T-helper 1 cell treated with Interleukin-12 subunit alpha and Interleukin-12 subunit beta and Interleukin-4 antibody, amounts not matched to agents 30 μg/mL and 1 μg/mL, for 36 hours (primary cell): ENCODE measurements at regions not wholly inside any gene's neighbourhood (a gene's known extent, or its start where the extent isn't known, plus 50 kb on each side); places are given as distances from the start of the nearest gene placed in this dataset.
A peak's percentile ranks its signal among the peaks of the same experiment; 100 is the strongest.

Experiments
- H3K27ac Mint-ChIP-seq: one replicate; pipeline ENCODE4 v1.8.0; 2021; ENCODE audit warnings: mild to moderate bottlenecking, mixed read lengths
- H3K27me3 Mint-ChIP-seq: one replicate; pipeline ENCODE4 v1.8.0; 2021; ENCODE audit warnings: low read depth, mixed read lengths
- H3K36me3 Mint-ChIP-seq: one replicate; pipeline ENCODE4 v1.8.0; 2021; ENCODE audit warnings: low read depth, mixed read lengths
- H3K4me1 Mint-ChIP-seq: one replicate; pipeline ENCODE4 v1.8.0; 2021; ENCODE audit warnings: low read depth, mixed read lengths
- H3K4me3 Mint-ChIP-seq: one replicate; pipeline ENCODE4 v1.8.0; 2021; ENCODE audit warnings: mild to moderate bottlenecking, moderate library complexity, mixed read lengths
- H3K9me3 Mint-ChIP-seq: one replicate; pipeline ENCODE4 v1.8.0; 2021; ENCODE audit warnings: mixed read lengths

GRCh38 chr6:110033101-110033500 is 55.0 kb downstream of the GPR6 start:
- H3K9me3 Mint-ChIP-seq = no peaks in the 10 kb centered on the region
- H3K27me3 Mint-ChIP-seq = peaks cover 4% of the 10 kb centered on the region
- H3K27ac Mint-ChIP-seq = no peak overlapping the region
- H3K36me3 Mint-ChIP-seq = no peaks in the 10 kb centered on the region
- no peak overlapping the region for H3K4me3 Mint-ChIP-seq
- no peaks in the 10 kb centered on the region for H3K4me1 Mint-ChIP-seq

GRCh38 chr6:110033749-110034666 is 55.9 kb downstream of the GPR6 start:
- H3K36me3 Mint-ChIP-seq = no peaks in the 10 kb centered on the region
- H3K4me3 Mint-ChIP-seq = no peak overlapping the region
- H3K4me1 Mint-ChIP-seq = no peaks in the 10 kb centered on the region
- no peaks in the 10 kb centered on the region for H3K9me3 Mint-ChIP-seq
- no peak overlapping the region for H3K27ac Mint-ChIP-seq
- H3K27me3 Mint-ChIP-seq = peaks cover 4% of the 10 kb centered on the region

GRCh38 chr6:110034667-110035036 is 56.5 kb downstream of the GPR6 start:
- H3K4me1 Mint-ChIP-seq = peaks cover 5% of the 10 kb centered on the region
- H3K27me3 Mint-ChIP-seq = peaks cover 4% of the 10 kb centered on the region
- no peaks in the 10 kb centered on the region for H3K36me3 Mint-ChIP-seq
- H3K9me3 Mint-ChIP-seq = no peaks in the 10 kb centered on the region
- no peak overlapping the region for H3K27ac Mint-ChIP-seq
- H3K4me3 Mint-ChIP-seq = no peak overlapping the region

- Mint-ChIP-seq H3K4me3 (no peak overlapping the region), H3K27me3 (no peaks in the 10 kb centered on the region), H3K36me3 (no peaks in the 10 kb centered on the region), H3K4me1 (peaks cover 7% of the 10 kb centered on the region), H3K9me3 (no peaks in the 10 kb centered on the region), H3K27ac (no peak overlapping the region)
Observed at GRCh38 chr6:110035321-110035720, 57.2 kb downstream of the GPR6 start.

- Mint-ChIP-seq H3K9me3 (no peaks in the 10 kb centered on the region), H3K36me3 (no peaks in the 10 kb centered on the region), H3K27ac (no peak overlapping the region), H3K4me1 (peaks cover 11% of the 10 kb centered on the region), H3K4me3 (no peak overlapping the region), H3K27me3 (no peaks in the 10 kb centered on the region)
Observed at GRCh38 chr6:110036408-110037302, 58.5 kb downstream of the GPR6 start.

- no peak overlapping the region for H3K4me3 Mint-ChIP-seq
- peaks cover 11% of the 10 kb centered on the region for H3K4me1 Mint-ChIP-seq
- H3K27ac Mint-ChIP-seq = no peak overlapping the region
- no peaks in the 10 kb centered on the region for H3K9me3 Mint-ChIP-seq
- H3K36me3 Mint-ChIP-seq = no peaks in the 10 kb centered on the region
- H3K27me3 Mint-ChIP-seq = no peaks in the 10 kb centered on the region
Observed at GRCh38 chr6:110037726-110038295, 59.7 kb downstream of the GPR6 start.

GRCh38 chr6:110039364-110039980 is 61.4 kb downstream of the GPR6 start:
- Mint-ChIP-seq H3K27ac (peak overlapping the region; percentile 87), H3K4me1 (peaks cover 13% of the 10 kb centered on the region)

GRCh38 chr6:110039981-110040383 is 61.9 kb downstream of the GPR6 start:
- Mint-ChIP-seq H3K36me3 (no peaks in the 10 kb centered on the region), H3K27me3 (no peaks in the 10 kb centered on the region), H3K4me1 (peaks cover 13% of the 10 kb centered on the region), H3K9me3 (no peaks in the 10 kb centered on the region), H3K4me3 (peak overlapping the region; percentile 83), H3K27ac (peak overlapping the region; percentile 87)

More at GRCh38 chr6:110039364-110039980, 61.4 kb downstream of the GPR6 start:
- peak overlapping the region; percentile 83 for H3K4me3 Mint-ChIP-seq
- H3K27me3 Mint-ChIP-seq = no peaks in the 10 kb centered on the region
- no peaks in the 10 kb centered on the region for H3K9me3 Mint-ChIP-seq
- no peaks in the 10 kb centered on the region for H3K36me3 Mint-ChIP-seq

- H3K9me3 Mint-ChIP-seq = no peaks in the 10 kb centered on the region
- H3K36me3 Mint-ChIP-seq = no peaks in the 10 kb centered on the region
- H3K4me1 Mint-ChIP-seq = peaks cover 13% of the 10 kb centered on the region
- H3K27me3 Mint-ChIP-seq = no peaks in the 10 kb centered on the region
- H3K4me3 Mint-ChIP-seq = no peak overlapping the region
- no peak overlapping the region for H3K27ac Mint-ChIP-seq
Observed at GRCh38 chr6:110040716-110041115, 62.6 kb downstream of the GPR6 start.

- H3K27me3 Mint-ChIP-seq = no peaks in the 10 kb centered on the region
- no peaks in the 10 kb centered on the region for H3K9me3 Mint-ChIP-seq
- H3K4me3 Mint-ChIP-seq = no peak overlapping the region
- H3K27ac Mint-ChIP-seq = no peak overlapping the region
- H3K36me3 Mint-ChIP-seq = no peaks in the 10 kb centered on the region
- H3K4me1 Mint-ChIP-seq = peaks cover 13% of the 10 kb centered on the region
Observed at GRCh38 chr6:110041126-110041525, 63.0 kb downstream of the GPR6 start.

GRCh38 chr6:110041830-110042229 is 63.7 kb downstream of the GPR6 start:
- no peaks in the 10 kb centered on the region for H3K27me3 Mint-ChIP-seq
- no peaks in the 10 kb centered on the region for H3K36me3 Mint-ChIP-seq
- no peak overlapping the region for H3K4me3 Mint-ChIP-seq
- H3K9me3 Mint-ChIP-seq = no peaks in the 10 kb centered on the region
- peaks cover 13% of the 10 kb centered on the region for H3K4me1 Mint-ChIP-seq
- no peak overlapping the region for H3K27ac Mint-ChIP-seq

- Mint-ChIP-seq H3K9me3 (no peaks in the 10 kb centered on the region), H3K36me3 (no peaks in the 10 kb centered on the region), H3K27ac (no peak overlapping the region), H3K27me3 (no peaks in the 10 kb centered on the region), H3K4me3 (no peak overlapping the region), H3K4me1 (peaks cover 13% of the 10 kb centered on the region)
Observed at GRCh38 chr6:110042670-110043296, 64.7 kb downstream of the GPR6 start.

GRCh38 chr6:110043366-110043994 is 65.4 kb downstream of the GPR6 start:
- no peaks in the 10 kb centered on the region for H3K9me3 Mint-ChIP-seq
- H3K4me1 Mint-ChIP-seq = peaks cover 13% of the 10 kb centered on the region
- H3K36me3 Mint-ChIP-seq = no peaks in the 10 kb centered on the region
- H3K4me3 Mint-ChIP-seq = no peak overlapping the region
- H3K27me3 Mint-ChIP-seq = no peaks in the 10 kb centered on the region
- no peak overlapping the region for H3K27ac Mint-ChIP-seq
